ENCODE measurements at regions not wholly inside any gene's neighbourhood (a gene's known extent, or its start where the extent isn't known, plus 50 kb on each side); places are given as distances from the start of the nearest gene placed in this dataset.

- TF ChIP-seq REST (IDR thresholded peaks at IDR 0.05; ENCODE audit: unreplicated experiment) (no peak), EZH2 (IDR thresholded peaks at IDR 0.05; ENCODE audit: low read depth, unreplicated experiment) (no peak), CTCF (conservative IDR thresholded peaks at IDR 0.05; ENCODE audit: low read depth in 2 of 2) (no peak), CREB1 (CRISPR knock-in tag; IDR thresholded peaks at IDR 0.05; ENCODE audit: low read depth) (no peak)
Measured at GRCh38 chr5:112552791-112553190, 133.7 kb upstream of the EPB41L4A start.

Measured in GM23338 (cell line).